ENCODE measurements at regions not wholly inside any gene's neighbourhood (a gene's known extent, or its start where the extent isn't known, plus 50 kb on each side); places are given as distances from the start of the nearest gene placed in this dataset.

DNA sequence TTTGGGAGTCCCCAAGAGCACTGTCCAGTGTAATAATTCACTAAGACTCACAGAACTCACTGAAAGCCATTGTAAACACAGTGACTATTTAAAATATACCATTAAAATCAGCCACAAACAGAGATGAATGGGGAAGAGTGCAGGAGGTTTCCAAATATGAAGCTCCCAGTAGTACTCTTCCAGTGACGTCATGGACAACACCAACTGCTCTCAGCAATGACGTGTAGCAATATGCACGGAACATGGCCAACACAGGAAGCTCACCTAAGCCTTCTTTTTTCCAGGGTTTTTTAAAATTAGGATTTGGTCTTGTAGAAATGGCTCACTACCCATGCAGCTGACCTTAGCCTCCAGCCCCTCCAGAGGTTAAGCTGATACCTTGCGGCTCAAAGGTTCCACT is 1224.1 kb upstream of the CADM2 start:
- ATAC-seq = no peak
- H3K4me3 ChIP-seq = no peak overlapping the region
- FAIRE-seq = no peak
- H3K4me2 ChIP-seq (ENCODE audit: insufficient read depth, low read length) = no peak overlapping the region
- ChIA-PET POLR2A (no interaction called here), CTCF (ENCODE audit: low intra/inter-chr PET ratio) (no interaction called here)
- TF ChIP-seq ZFX (CRISPR knock-in tag; IDR thresholded peaks at IDR 0.05) = no peak
- 0% methylated on average over 4 of the region's 4 CpGs for WGBS (ENCODE audit: insufficient coverage, low coverage, missing lambda C conversion rate)
- H3K9me1 ChIP-seq (ENCODE audit: control insufficient read depth, insufficient read depth, low read length) = no peaks in the 10 kb centered on the region
- no peaks in the 10 kb centered on the region for H3K4me1 ChIP-seq (replicated peaks in 1 of 2; ENCODE audit: control insufficient read depth in 2 of 2, insufficient read depth in 2 of 2, low read length in 2 of 2)
- no peaks in the 10 kb centered on the region for H3K27me3 ChIP-seq (ENCODE audit: control insufficient read depth in 2 of 2, insufficient read depth in 2 of 2, low read length in 2 of 2)
- no peak overlapping the region for H3K9ac ChIP-seq (ENCODE audit: insufficient read depth in 1 of 2, low read depth in 2 of 2, low read length in 2 of 2)
- DNase-seq (ENCODE audit: extremely low read depth in 1 of 4, low spot score in 3 of 4) = no peak
- no peak overlapping the region for H2AFZ ChIP-seq (ENCODE audit: low read depth, low read length)
- H3K36me3 ChIP-seq (ENCODE audit: control insufficient read depth, insufficient read depth, low read length) = no peaks in the 10 kb centered on the region
- H3K79me2 ChIP-seq (ENCODE audit: control insufficient read depth, insufficient read depth, low read length) = no peaks in the 10 kb centered on the region
- no peak overlapping the region for H3K27ac ChIP-seq (ENCODE audit: extremely low read depth, low read depth, low read length)
- intact Hi-C loops (cut with micrococcal nuclease) = no loop called here
- H3K9me3 ChIP-seq (replicated peaks; ENCODE audit: control insufficient read depth, insufficient read depth, low read depth, low read length) = no peaks in the 10 kb centered on the region
- in situ Hi-C loops (cut with MboI) = no loop called here
- BruUV-seq (replicated peaks) = no TSS peak
- no peaks in the 10 kb centered on the region for H4K20me1 ChIP-seq (replicated peaks; ENCODE audit: control insufficient read depth, insufficient read depth, low read length)

DNA sequence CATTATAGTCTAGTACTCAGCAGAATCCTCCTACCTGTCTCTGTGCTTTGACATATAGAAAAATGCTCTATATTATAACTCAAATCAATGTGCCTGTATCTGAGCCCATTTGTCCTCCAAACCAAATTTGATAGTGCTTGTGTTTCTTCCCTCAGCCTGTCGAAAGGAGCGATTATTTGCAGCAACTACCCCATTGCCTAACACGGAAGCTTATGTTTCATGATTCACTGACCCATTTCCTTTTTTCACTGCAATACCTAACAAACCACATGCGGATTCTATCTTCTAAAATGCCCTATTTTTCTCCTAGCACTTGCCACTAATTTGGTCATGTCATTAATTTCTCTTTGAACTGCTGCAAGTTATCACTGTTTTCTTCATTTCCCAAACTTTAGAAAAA is 1220.6 kb upstream of the CADM2 start:
- DNase-seq (ENCODE audit: extremely low read depth in 1 of 4, low spot score in 3 of 4) (no peak), ATAC-seq (no peak), FAIRE-seq (no peak)
- Histone ChIP-seq H3K9me3 (replicated peaks; ENCODE audit: control insufficient read depth, insufficient read depth, low read depth, low read length) (no peaks in the 10 kb centered on the region), H3K79me2 (ENCODE audit: control insufficient read depth, insufficient read depth, low read length) (no peaks in the 10 kb centered on the region), H3K36me3 (ENCODE audit: control insufficient read depth, insufficient read depth, low read length) (no peaks in the 10 kb centered on the region), H3K9me1 (ENCODE audit: control insufficient read depth, insufficient read depth, low read length) (no peaks in the 10 kb centered on the region), H3K4me3 (no peak overlapping the region), H4K20me1 (replicated peaks; ENCODE audit: control insufficient read depth, insufficient read depth, low read length) (no peaks in the 10 kb centered on the region), H3K4me1 (replicated peaks in 1 of 2; ENCODE audit: control insufficient read depth in 2 of 2, insufficient read depth in 2 of 2, low read length in 2 of 2) (no peaks in the 10 kb centered on the region), H3K4me2 (ENCODE audit: insufficient read depth, low read length) (no peak overlapping the region), H3K27me3 (ENCODE audit: control insufficient read depth in 2 of 2, insufficient read depth in 2 of 2, low read length in 2 of 2) (no peaks in the 10 kb centered on the region), H3K27ac (ENCODE audit: extremely low read depth, low read depth, low read length) (no peak overlapping the region), H2AFZ (ENCODE audit: low read depth, low read length) (no peak overlapping the region), H3K9ac (ENCODE audit: insufficient read depth in 1 of 2, low read depth in 2 of 2, low read length in 2 of 2) (no peak overlapping the region)
- intact Hi-C loops (cut with micrococcal nuclease) = no loop called here
- in situ Hi-C loops (cut with MboI) = no loop called here
- TF ChIP-seq RB1 (IDR thresholded peaks at IDR 0.05; ENCODE audit: low read depth) (no peak), ZFP1 (CRISPR knock-in tag; IDR thresholded peaks at IDR 0.05) (no peak), SRSF7 (optimal IDR thresholded peaks at IDR 0.05; ENCODE audit: low read depth, low read length) (no peak), NFATC3 (IDR thresholded peaks at IDR 0.05) (no peak), ARID4B (CRISPR knock-in tag; IDR thresholded peaks at IDR 0.05) (no peak)
- TF ChIP-seq, protein P1, sequence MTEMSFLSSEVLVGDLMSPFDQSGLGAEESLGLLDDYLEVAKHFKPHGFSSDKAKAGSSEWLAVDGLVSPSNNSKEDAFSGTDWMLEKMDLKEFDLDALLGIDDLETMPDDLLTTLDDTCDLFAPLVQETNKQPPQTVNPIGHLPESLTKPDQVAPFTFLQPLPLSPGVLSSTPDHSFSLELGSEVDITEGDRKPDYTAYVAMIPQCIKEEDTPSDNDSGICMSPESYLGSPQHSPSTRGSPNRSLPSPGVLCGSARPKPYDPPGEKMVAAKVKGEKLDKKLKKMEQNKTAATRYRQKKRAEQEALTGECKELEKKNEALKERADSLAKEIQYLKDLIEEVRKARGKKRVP (CRISPR knock-in tag; IDR thresholded peaks at IDR 0.05) = no peak
- no TSS peak for BruUV-seq (replicated peaks)
- 0% methylated on average over 4 of the region's 4 CpGs for WGBS (ENCODE audit: insufficient coverage, low coverage, missing lambda C conversion rate)
- POLR2A ChIA-PET = no interaction called here
- CTCF ChIA-PET (ENCODE audit: low intra/inter-chr PET ratio) = no interaction called here

Measured in K562 (cell line).